ENCODE measurements at regions not wholly inside any gene's neighbourhood (a gene's known extent, or its start where the extent isn't known, plus 50 kb on each side); places are given as distances from the start of the nearest gene placed in this dataset.

DNA sequence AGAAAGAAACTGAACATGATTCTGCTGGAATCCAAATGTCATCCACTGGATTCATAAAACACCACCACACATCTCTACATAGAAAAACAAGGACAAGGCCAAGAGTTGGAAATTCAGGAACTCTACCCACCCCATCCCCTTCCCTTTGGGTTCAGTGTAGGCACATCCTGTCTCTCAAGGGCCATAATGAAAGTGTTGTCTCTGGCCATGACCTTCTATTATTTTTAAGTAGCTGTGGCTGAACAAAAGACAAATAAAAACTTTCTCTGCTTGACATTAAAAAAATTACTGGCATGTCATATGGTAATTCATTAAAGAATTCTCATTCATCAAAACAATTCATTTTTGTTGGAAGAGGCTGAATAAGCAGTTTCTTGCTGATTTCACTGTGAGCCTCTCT lies 54.9 kb upstream of the ZBTB18 start:
- TF ChIP-seq EP300 (IDR thresholded peaks at IDR 0.05; ENCODE audit: borderline replicate concordance) (no peak), EGR1 (IDR thresholded peaks at IDR 0.05) (no peak), TEAD4 (IDR thresholded peaks at IDR 0.05) (no peak), NFIC (IDR thresholded peaks at IDR 0.05) (no peak), TAF1 (IDR thresholded peaks at IDR 0.05; ENCODE audit: low read depth) (no peak), CREB1 (IDR thresholded peaks at IDR 0.05; ENCODE audit: low read depth) (no peak), TCF12 (IDR thresholded peaks at IDR 0.05; ENCODE audit: low read depth) (no peak), YY1 (IDR thresholded peaks at IDR 0.05; ENCODE audit: low read depth) (no peak), RAD21 (IDR thresholded peaks at IDR 0.05; ENCODE audit: low read depth) (no peak), FOXM1 (IDR thresholded peaks at IDR 0.05; ENCODE audit: borderline replicate concordance, low read depth) (no peak), ZBTB7A (IDR thresholded peaks at IDR 0.05; ENCODE audit: low read depth) (no peak)
- TF ChIP-seq, protein P1, sequence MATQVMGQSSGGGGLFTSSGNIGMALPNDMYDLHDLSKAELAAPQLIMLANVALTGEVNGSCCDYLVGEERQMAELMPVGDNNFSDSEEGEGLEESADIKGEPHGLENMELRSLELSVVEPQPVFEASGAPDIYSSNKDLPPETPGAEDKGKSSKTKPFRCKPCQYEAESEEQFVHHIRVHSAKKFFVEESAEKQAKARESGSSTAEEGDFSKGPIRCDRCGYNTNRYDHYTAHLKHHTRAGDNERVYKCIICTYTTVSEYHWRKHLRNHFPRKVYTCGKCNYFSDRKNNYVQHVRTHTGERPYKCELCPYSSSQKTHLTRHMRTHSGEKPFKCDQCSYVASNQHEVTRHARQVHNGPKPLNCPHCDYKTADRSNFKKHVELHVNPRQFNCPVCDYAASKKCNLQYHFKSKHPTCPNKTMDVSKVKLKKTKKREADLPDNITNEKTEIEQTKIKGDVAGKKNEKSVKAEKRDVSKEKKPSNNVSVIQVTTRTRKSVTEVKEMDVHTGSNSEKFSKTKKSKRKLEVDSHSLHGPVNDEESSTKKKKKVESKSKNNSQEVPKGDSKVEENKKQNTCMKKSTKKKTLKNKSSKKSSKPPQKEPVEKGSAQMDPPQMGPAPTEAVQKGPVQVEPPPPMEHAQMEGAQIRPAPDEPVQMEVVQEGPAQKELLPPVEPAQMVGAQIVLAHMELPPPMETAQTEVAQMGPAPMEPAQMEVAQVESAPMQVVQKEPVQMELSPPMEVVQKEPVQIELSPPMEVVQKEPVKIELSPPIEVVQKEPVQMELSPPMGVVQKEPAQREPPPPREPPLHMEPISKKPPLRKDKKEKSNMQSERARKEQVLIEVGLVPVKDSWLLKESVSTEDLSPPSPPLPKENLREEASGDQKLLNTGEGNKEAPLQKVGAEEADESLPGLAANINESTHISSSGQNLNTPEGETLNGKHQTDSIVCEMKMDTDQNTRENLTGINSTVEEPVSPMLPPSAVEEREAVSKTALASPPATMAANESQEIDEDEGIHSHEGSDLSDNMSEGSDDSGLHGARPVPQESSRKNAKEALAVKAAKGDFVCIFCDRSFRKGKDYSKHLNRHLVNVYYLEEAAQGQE (IDR thresholded peaks at IDR 0.05; ENCODE audit: low read depth), result no peak
- TF ChIP-seq, protein P2, sequence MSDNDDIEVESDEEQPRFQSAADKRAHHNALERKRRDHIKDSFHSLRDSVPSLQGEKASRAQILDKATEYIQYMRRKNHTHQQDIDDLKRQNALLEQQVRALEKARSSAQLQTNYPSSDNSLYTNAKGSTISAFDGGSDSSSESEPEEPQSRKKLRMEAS (IDR thresholded peaks at IDR 0.05), result no peak
- TF ChIP-seq, protein P3, sequence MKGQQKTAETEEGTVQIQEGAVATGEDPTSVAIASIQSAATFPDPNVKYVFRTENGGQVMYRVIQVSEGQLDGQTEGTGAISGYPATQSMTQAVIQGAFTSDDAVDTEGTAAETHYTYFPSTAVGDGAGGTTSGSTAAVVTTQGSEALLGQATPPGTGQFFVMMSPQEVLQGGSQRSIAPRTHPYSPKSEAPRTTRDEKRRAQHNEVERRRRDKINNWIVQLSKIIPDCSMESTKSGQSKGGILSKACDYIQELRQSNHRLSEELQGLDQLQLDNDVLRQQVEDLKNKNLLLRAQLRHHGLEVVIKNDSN (IDR thresholded peaks at IDR 0.05), result no peak

DNA sequence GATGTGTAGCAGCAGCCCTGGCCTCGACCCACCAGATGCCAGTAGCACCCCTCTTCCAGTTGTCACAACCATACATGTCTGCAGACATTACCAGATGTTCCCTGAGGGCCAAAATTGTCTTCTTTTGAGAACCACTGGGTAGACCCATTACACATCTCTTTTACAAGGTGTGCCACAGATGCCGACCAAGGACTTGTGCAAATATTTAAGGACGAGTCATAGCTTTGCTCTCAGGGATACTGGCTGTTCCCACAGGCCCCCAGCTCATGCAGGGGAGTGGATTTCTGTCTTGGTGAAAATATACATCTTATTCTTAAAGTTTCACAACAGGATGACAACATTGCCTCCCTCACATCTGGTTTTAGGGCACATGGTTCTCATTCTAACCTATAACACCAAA lies 59.4 kb upstream of the ZBTB18 start:
- TF ChIP-seq CEBPB (IDR thresholded peaks at IDR 0.05) (no peak), TEAD4 (IDR thresholded peaks at IDR 0.05) (no peak), EGR1 (IDR thresholded peaks at IDR 0.05) (no peak), YY1 (IDR thresholded peaks at IDR 0.05; ENCODE audit: low read depth) (no peak), TAF1 (IDR thresholded peaks at IDR 0.05; ENCODE audit: low read depth) (no peak), FOXM1 (IDR thresholded peaks at IDR 0.05; ENCODE audit: borderline replicate concordance, low read depth) (no peak), EP300 (IDR thresholded peaks at IDR 0.05; ENCODE audit: borderline replicate concordance) (no peak), ZBTB7A (IDR thresholded peaks at IDR 0.05; ENCODE audit: low read depth) (no peak), RAD21 (IDR thresholded peaks at IDR 0.05; ENCODE audit: low read depth) (no peak), TCF12 (IDR thresholded peaks at IDR 0.05; ENCODE audit: low read depth) (no peak), CREB1 (IDR thresholded peaks at IDR 0.05; ENCODE audit: low read depth) (no peak)
- TF ChIP-seq, protein P1 (IDR thresholded peaks at IDR 0.05; ENCODE audit: low read depth), result no peak
- TF ChIP-seq, protein P3 (IDR thresholded peaks at IDR 0.05), result no peak

DNA sequence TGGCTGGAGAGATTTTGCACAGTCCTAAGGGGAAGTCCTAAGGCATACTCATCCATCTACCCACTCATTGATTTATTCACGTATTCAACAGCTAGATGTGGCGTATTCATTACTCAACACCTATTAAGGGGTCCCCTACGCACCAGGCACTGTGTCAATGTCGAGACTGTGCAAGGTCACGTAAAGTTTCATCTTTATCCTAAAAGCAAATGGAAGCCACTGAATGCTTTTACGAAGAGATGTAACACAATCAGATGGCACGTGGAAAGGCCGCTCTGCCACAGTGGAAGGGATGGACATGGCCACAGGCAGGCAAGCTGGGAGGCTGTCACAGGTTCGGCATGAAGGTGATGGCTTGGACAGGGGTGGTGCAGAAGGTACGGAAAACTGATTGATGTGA lies 66.3 kb upstream of the ZBTB18 start:
- TF ChIP-seq EP300 (IDR thresholded peaks at IDR 0.05; ENCODE audit: borderline replicate concordance) (no peak), FOXM1 (IDR thresholded peaks at IDR 0.05; ENCODE audit: borderline replicate concordance, low read depth) (no peak), ZBTB7A (IDR thresholded peaks at IDR 0.05; ENCODE audit: low read depth) (no peak), TEAD4 (IDR thresholded peaks at IDR 0.05) (no peak), NFIC (IDR thresholded peaks at IDR 0.05) (no peak)
- TF ChIP-seq, protein P2 (IDR thresholded peaks at IDR 0.05), result no peak

DNA sequence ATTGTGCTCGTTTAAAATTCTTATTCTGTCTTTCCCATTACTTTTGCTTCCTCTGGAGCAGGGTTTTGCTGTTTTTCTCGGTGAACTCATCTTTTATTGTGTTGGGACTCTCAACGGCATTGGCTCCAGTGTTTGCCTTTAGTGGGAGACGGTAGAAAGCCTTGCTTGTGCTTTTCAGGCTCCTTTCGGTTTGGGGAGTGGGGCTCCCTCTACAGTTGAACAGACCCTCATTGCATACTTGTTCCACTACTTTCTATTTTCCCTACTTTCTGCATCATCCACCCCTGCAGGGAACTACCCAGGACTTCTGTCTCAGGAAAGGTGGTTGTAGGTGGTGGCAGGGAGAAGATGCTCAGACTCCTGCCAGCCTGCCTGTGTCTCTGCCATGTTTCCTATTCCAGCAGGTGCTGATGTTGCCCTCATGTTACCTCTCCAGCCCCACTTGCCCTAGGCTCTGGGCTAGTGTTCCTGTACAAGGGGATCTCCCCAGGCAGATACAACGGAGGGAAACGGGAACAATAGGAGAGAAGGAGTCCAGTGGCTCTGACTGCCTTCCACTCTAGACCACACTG lies 68.5 kb upstream of the ZBTB18 start:
- TF ChIP-seq TCF12 (IDR thresholded peaks at IDR 0.05; ENCODE audit: low read depth) (no peak), EP300 (IDR thresholded peaks at IDR 0.05; ENCODE audit: borderline replicate concordance) (no peak), NFIC (IDR thresholded peaks at IDR 0.05) (no peak), YY1 (IDR thresholded peaks at IDR 0.05; ENCODE audit: low read depth) (no peak), CEBPB (IDR thresholded peaks at IDR 0.05) (no peak), TEAD4 (IDR thresholded peaks at IDR 0.05) (no peak)
- TF ChIP-seq, protein P3 (IDR thresholded peaks at IDR 0.05), result no peak
- TF ChIP-seq, protein P2 (IDR thresholded peaks at IDR 0.05), result no peak

DNA sequence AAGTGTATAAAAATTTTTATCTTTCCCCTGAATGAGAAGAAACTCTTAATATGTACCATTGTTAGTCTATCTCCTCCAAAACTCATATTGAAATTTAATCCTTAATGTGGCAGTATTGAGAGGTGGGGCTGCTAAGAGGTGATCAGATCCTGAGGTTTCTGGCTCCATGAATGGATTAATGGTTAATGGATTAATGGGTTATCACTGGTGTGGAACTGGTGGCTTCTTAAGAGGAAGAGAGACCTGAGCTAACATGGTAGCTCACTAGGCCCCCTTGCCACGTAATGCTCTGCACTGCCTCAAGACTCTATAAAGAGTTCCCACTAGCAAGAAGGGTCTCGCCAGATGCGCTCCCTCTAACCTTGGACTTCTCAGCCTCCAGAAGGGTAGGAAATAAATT lies 70.6 kb upstream of the ZBTB18 start:
- TF ChIP-seq, protein P3 (IDR thresholded peaks at IDR 0.05), result no peak
- no peak for TF ChIP-seq NFIC (IDR thresholded peaks at IDR 0.05)
- TF ChIP-seq EP300 (IDR thresholded peaks at IDR 0.05; ENCODE audit: borderline replicate concordance), result no peak
- TF ChIP-seq EGR1 (IDR thresholded peaks at IDR 0.05), result no peak
- no peak for TF ChIP-seq CREB1 (IDR thresholded peaks at IDR 0.05; ENCODE audit: low read depth)
- no peak for TF ChIP-seq FOXM1 (IDR thresholded peaks at IDR 0.05; ENCODE audit: borderline replicate concordance, low read depth)
- no peak for TF ChIP-seq ZBTB7A (IDR thresholded peaks at IDR 0.05; ENCODE audit: low read depth)
- TF ChIP-seq, protein P1 (IDR thresholded peaks at IDR 0.05; ENCODE audit: low read depth), result no peak
- no peak for TF ChIP-seq TEAD4 (IDR thresholded peaks at IDR 0.05)
- no peak for TF ChIP-seq TCF12 (IDR thresholded peaks at IDR 0.05; ENCODE audit: low read depth)
- TF ChIP-seq TAF1 (IDR thresholded peaks at IDR 0.05; ENCODE audit: low read depth), result no peak
- no peak for TF ChIP-seq YY1 (IDR thresholded peaks at IDR 0.05; ENCODE audit: low read depth)

Measured in Ishikawa (cell line).